D721Med (cell line): ENCODE measurements at regions not wholly inside any gene's neighbourhood (a gene's known extent, or its start where the extent isn't known, plus 50 kb on each side); places are given as distances from the start of the nearest gene placed in this dataset.

Experiments
- DNase-seq: peaks from one replicate; pipeline ENCODE4 v3.0.0; 2011; ENCODE audit warnings: low spot score; ENCODE audit not compliant: insufficient read length
- FAIRE-seq: peaks from 2 replicates; lab custom pipeline; 2011; peaks lifted over from hg19 to GRCh38; lab: Jason Lieb, UNC
- TF ChIP-seq, protein P1 (sequence below): IDR thresholded peaks from 2 replicates; pipeline ENCODE4 v1.5.1; 2012; ENCODE audit warnings: mild to moderate bottlenecking, control low read depth; ENCODE audit not compliant: insufficient read depth; ENCODE audit errors: missing control alignments

- DNase-seq (no peak), FAIRE-seq (no peak)
- TF ChIP-seq, protein P1, sequence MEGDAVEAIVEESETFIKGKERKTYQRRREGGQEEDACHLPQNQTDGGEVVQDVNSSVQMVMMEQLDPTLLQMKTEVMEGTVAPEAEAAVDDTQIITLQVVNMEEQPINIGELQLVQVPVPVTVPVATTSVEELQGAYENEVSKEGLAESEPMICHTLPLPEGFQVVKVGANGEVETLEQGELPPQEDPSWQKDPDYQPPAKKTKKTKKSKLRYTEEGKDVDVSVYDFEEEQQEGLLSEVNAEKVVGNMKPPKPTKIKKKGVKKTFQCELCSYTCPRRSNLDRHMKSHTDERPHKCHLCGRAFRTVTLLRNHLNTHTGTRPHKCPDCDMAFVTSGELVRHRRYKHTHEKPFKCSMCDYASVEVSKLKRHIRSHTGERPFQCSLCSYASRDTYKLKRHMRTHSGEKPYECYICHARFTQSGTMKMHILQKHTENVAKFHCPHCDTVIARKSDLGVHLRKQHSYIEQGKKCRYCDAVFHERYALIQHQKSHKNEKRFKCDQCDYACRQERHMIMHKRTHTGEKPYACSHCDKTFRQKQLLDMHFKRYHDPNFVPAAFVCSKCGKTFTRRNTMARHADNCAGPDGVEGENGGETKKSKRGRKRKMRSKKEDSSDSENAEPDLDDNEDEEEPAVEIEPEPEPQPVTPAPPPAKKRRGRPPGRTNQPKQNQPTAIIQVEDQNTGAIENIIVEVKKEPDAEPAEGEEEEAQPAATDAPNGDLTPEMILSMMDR = no peak
Observed at GRCh38 chr17:27069842-27070508, 223.9 kb upstream of the WSB1 start.

- TF ChIP-seq, protein P1 = no peak
- FAIRE-seq = no peak
- DNase-seq = no peak
Observed at GRCh38 chr17:27070836-27071235, 223.1 kb upstream of the WSB1 start.

- no peak for DNase-seq
- FAIRE-seq = no peak
- TF ChIP-seq, protein P1 = no peak
Observed at GRCh38 chr17:27072885-27073284, 221.0 kb upstream of the WSB1 start.

GRCh38 chr17:27076814-27077213 is 217.1 kb upstream of the WSB1 start:
- FAIRE-seq (no peak), DNase-seq (no peak)
- TF ChIP-seq, protein P1 = no peak

DNA sequence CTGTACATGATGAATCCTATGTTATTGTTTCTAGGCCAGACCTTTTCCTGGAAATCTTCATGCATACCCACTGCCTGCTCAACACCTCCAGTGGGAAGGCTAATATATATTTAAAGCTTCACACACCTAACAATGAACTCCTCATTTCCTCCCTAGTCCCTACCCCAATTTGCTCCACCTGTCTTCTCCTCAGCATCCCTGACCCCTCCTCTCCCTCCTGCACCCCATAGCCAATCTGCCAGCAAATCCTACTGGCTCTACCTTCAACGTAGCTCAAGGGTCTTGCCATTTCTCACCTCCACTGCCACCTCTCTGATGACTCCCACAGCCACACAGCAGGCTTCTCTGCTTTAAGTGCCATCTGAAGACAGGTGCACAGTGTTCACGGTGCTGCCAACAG is 215.6 kb upstream of the WSB1 start:
- TF ChIP-seq, protein P1 = no peak
- FAIRE-seq (no peak), DNase-seq (no peak)

GRCh38 chr17:27079660-27080059 is 214.3 kb upstream of the WSB1 start:
- DNase-seq = no peak
- FAIRE-seq = no peak
- TF ChIP-seq, protein P1 = no peak

DNA sequence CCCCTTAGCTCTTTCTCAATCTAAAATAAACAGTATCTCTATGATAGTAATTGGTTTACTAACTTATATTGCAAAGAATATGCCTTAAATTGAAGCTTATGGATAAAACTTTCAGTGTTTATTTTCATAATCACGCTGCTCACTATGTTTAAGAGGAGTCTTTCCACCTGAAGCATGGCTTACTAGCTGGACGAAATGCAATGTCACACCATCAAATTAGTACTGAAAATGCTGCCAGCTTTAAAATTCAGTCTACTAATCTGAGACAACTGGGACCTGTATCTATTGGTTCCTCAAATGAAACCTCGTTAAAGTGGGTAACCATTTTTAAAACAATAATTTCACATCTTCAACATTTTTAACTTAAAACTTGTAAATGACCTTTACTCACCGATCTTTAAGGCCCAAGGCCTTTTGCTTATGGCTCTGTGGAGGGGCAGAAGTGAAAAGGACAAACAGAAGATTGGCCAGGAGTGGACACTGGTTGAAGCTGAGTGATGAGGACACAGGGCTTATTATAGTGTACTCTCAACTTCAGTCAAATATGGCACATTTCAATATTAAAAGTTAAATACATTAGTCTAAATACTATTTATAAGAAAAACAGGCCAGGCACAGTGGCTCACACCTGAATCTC is 212.8 kb upstream of the WSB1 start:
- FAIRE-seq = no peak
- TF ChIP-seq, protein P1 = no peak

More for the DNA sequence above, 212.8 kb upstream of the WSB1 start:
- no peak for DNase-seq
